HepG2 (cell line): ENCODE measurements at regions not wholly inside any gene's neighbourhood (a gene's known extent, or its start where the extent isn't known, plus 50 kb on each side); places are given as distances from the start of the nearest gene placed in this dataset.

Experiments used
- ATAC-seq: fragments of 200-7000 bp; cut with Tn5 transposase; 3 replicates; pipeline ENCODE4 v1.9.1; 2020; ENCODE audit warnings: mild to moderate bottlenecking, moderate library complexity
- BruUV-seq: library from RNA; stranded (reverse); fragments of 400-500 nt; replicated peaks from 2 replicates; lab custom pipeline; 2021; lab: Mats Ljungman, UMichigan
- CTCF ChIA-PET: fragments of 300-600 bp; formaldehyde crosslinking; extraction: SDS; loops from one replicate; lab custom pipeline; 2021; ENCODE audit warnings: low total read pairs, inconsistent platforms, low intra/inter-chr PET ratio; lab: Yijun Ruan, JAX
- POLR2A ChIA-PET: fragments of 350-600 bp; sonication (Branson Sonifier 250); formaldehyde crosslinking; loops from one replicate; lab custom pipeline; 2020; ENCODE audit warnings: antibody characterized with exemption, inconsistent platforms; lab: Yijun Ruan, JAX
- DNase-seq: peaks from one replicate; pipeline ENCODE4 v3.0.0-alpha.2; 2015; ENCODE audit warnings: low spot score
- FAIRE-seq: peaks from 3 replicates; lab custom pipeline; 2011; peaks lifted over from hg19 to GRCh38; lab: Jason Lieb, UNC
- H2AFZ ChIP-seq: one replicate; pipeline ENCODE4 v1.6.1; 2011; ENCODE audit warnings: low read length, inconsistent platforms
- H3K27ac ChIP-seq: fragments of 300-600 bp; 3 replicates; pipeline ENCODE4 v1.8.0; 2011; ENCODE audit warnings: mixed run types, mild to moderate bottlenecking, mixed read lengths, low read length, inconsistent platforms; ENCODE audit not compliant: insufficient read depth; ENCODE audit errors: extremely low read length
- H3K27me3 ChIP-seq, 2 experiments: fragments of 200-600 bp in 1 of 2; 2 replicates in 1 of 2; 3 replicates in 1 of 2; pipeline versions ENCODE4 v1.6.0 to v1.8.0; 2011; ENCODE audit warnings: low read length in 2 of 2, mild to moderate bottlenecking in 2 of 2, moderate library complexity in 2 of 2, inconsistent platforms in 1 of 2; ENCODE audit not compliant: insufficient read depth in 2 of 2, control insufficient read depth in 1 of 2
- H3K36me3 ChIP-seq, 2 experiments: fragments of 200-600 bp in 1 of 2; replicated peaks in 1 of 2; 2 replicates in 1 of 2; 3 replicates in 1 of 2; pipeline versions ENCODE4 v1.5.1 to v1.8.0; 2011; ENCODE audit warnings: low read length in 2 of 2, inconsistent platforms in 1 of 2; ENCODE audit not compliant: insufficient read depth in 2 of 2, control insufficient read depth in 1 of 2
- H3K4me1 ChIP-seq: 2 replicates; pipeline ENCODE4 v1.5.1; 2012; ENCODE audit warnings: low read length, inconsistent platforms; ENCODE audit not compliant: insufficient read depth
- H3K4me2 ChIP-seq: 2 replicates; pipeline ENCODE4 v1.6.0; 2011; ENCODE audit warnings: low read depth, low read length, inconsistent platforms
- H3K4me3 ChIP-seq, 3 experiments: fragments of 200-600 bp in 1 of 3; sonication (generic), shearing (Covaris generic) in 1 of 3; replicated peaks in 1 of 3; 2 replicates each; pipeline ENCODE4 v1.5.1; 2011 to 2016; ENCODE audit warnings: low read length in 3 of 3, inconsistent platforms in 2 of 3, low read depth in 2 of 3, mild to moderate bottlenecking in 2 of 3, control low read depth in 1 of 3, mixed read lengths in 1 of 3; ENCODE audit not compliant: insufficient read depth in 1 of 3
- H3K79me2 ChIP-seq: one replicate; pipeline ENCODE4 v1.6.1; 2011; ENCODE audit warnings: low read length, inconsistent platforms; ENCODE audit not compliant: insufficient read depth
- H3K9ac ChIP-seq: 2 replicates; pipeline ENCODE4 v1.6.0; 2011; ENCODE audit warnings: mild to moderate bottlenecking, low read depth, low read length, inconsistent platforms; ENCODE audit not compliant: insufficient read depth
- H3K9me3 ChIP-seq: 2 replicates; pipeline ENCODE4 v1.5.1; 2012; ENCODE audit warnings: mild to moderate bottlenecking, low read length
- H4K20me1 ChIP-seq: 2 replicates; pipeline ENCODE4 v1.6.0; 2011; ENCODE audit warnings: inconsistent platforms, mild to moderate bottlenecking, low read length, moderate library complexity; ENCODE audit not compliant: insufficient read depth
- CBX2 ChIP-seq, 2 experiments: fragments of 200-600 bp in 1 of 2; sonication (generic); formaldehyde crosslinking in 1 of 2; IDR thresholded peaks; 2 replicates each; pipeline versions ENCODE4 v1.7.0 to v1.8.1; 2018 to 2022; ENCODE audit warnings: low read depth in 2 of 2, low read length in 1 of 2, mild to moderate bottlenecking in 1 of 2, missing genetic modification reagents in 1 of 2
- DPF2 ChIP-seq: sonication (generic); formaldehyde crosslinking; IDR thresholded peaks from 2 replicates; pipeline ENCODE4 v1.4.0; 2020; ENCODE audit warnings: mild to moderate bottlenecking, low read depth, missing genetic modification reagents, borderline replicate concordance
- HNRNPUL1 ChIP-seq: fragments of 200-400 bp; formaldehyde crosslinking; IDR thresholded peaks from 2 replicates; pipeline ENCODE4 v1.6.1; 2017; ENCODE audit warnings: low read depth, mild to moderate bottlenecking, low read length, moderate library complexity
- MNT ChIP-seq: fragments of 450-650 bp; IDR thresholded peaks from 2 replicates; pipeline ENCODE4 v1.6.1; 2016
- SOX5 ChIP-seq: IDR thresholded peaks from 2 replicates; pipeline ENCODE4 v1.6.1; 2016; ENCODE audit warnings: borderline replicate concordance
- ZBTB49 ChIP-seq: sonication (generic); formaldehyde crosslinking; IDR thresholded peaks from 2 replicates; pipeline ENCODE4 v1.4.0; 2020; ENCODE audit warnings: missing genetic modification reagents, borderline replicate concordance
- ZBTB7A ChIP-seq: sonication (generic); formaldehyde crosslinking; IDR thresholded peaks from 2 replicates; pipeline ENCODE4 v1.8.0; 2022; ENCODE audit warnings: mild to moderate bottlenecking, missing genetic modification reagents
- ZMAT5 ChIP-seq: sonication (generic); formaldehyde crosslinking; IDR thresholded peaks from 2 replicates; pipeline ENCODE4 v1.5.0; 2020; ENCODE audit warnings: mild to moderate bottlenecking, low read depth, missing genetic modification reagents, borderline replicate concordance
- ZNF503 ChIP-seq: sonication (generic); formaldehyde crosslinking; IDR thresholded peaks from 2 replicates; pipeline ENCODE4 v1.4.0; 2020; ENCODE audit warnings: missing genetic modification reagents
- ZNF543 ChIP-seq: sonication (generic); formaldehyde crosslinking; IDR thresholded peaks from 2 replicates; pipeline ENCODE4 v1.4.0; 2020; ENCODE audit warnings: mild to moderate bottlenecking, missing genetic modification reagents
- ZNF547 ChIP-seq: sonication (generic); formaldehyde crosslinking; IDR thresholded peaks from 2 replicates; pipeline ENCODE4 v1.5.1; 2020; ENCODE audit warnings: mild to moderate bottlenecking, missing genetic modification reagents
- WGBS: methylation state at CpG from one replicate; pipeline ENCODE4 v1.1.6; 2017; ENCODE audit warnings: low lambda C conversion rate; 5-methylcytosine and 5-hydroxymethylcytosine counted together
- in situ Hi-C: cut with HindIII; loops from 2 replicates; pipeline ENCODE4 v1.10.0; 2017; ENCODE audit warnings: low pct_unique_long_range_greater_than_20kb; ENCODE audit not compliant: extremely low pct_ligation_motif_present
- intact Hi-C: fragments of 100-400 bp; cut with micrococcal nuclease; formaldehyde crosslinking; loops from one replicate; pipeline ENCODE4 v1.10.0; 2022; ENCODE audit not compliant: unreplicated experiment

GRCh38 chr3:127518456-127519081 is 72.0 kb downstream of the TPRA1 start:
- POLR2A ChIA-PET = no interaction called here
- no TSS peak for BruUV-seq
- Histone ChIP-seq H3K36me3 (no peaks in the 10 kb centered on the region), H3K9me3 (no peaks in the 10 kb centered on the region), H2AFZ (no peak overlapping the region), H3K27ac (no peak overlapping the region), H4K20me1 (no peaks in the 10 kb centered on the region), H3K9ac (no peak overlapping the region), H3K79me2 (no peaks in the 10 kb centered on the region), H3K4me2 (no peak overlapping the region), H3K4me3 (no peak overlapping the region), H3K4me1 (no peaks in the 10 kb centered on the region), H3K27me3 (peaks cover 2 to 8% of the 10 kb centered on the region in 2 experiments; a peak in 4 of 5 replicates)
- in situ Hi-C loops (no loop called here), intact Hi-C loops (no loop called here)
- ATAC-seq (no peak), FAIRE-seq (no peak), DNase-seq (no peak)
- WGBS = 13% methylated on average over 4 of the region's 4 CpGs
- TF ChIP-seq ZMAT5 (CRISPR knock-in tag) = no peak
- TF ChIP-seq MNT = peak; percentile 70; the same call in 1 of the 2 replicates
- CTCF ChIA-PET = no interaction called here

- H3K36me3 ChIP-seq = no peaks in the 10 kb centered on the region
- no peaks in the 10 kb centered on the region for H3K9me3 ChIP-seq
- no peaks in the 10 kb centered on the region for H3K4me1 ChIP-seq
- in situ Hi-C loops (no loop called here), intact Hi-C loops (no loop called here)
- no peaks in the 10 kb centered on the region; a peak in 1 of 5 replicates for H3K27me3 ChIP-seq
- POLR2A ChIA-PET = no interaction called here
- no peak for ATAC-seq
- no peaks in the 10 kb centered on the region for H3K79me2 ChIP-seq
- H3K4me3 ChIP-seq = no peak overlapping the region
- H4K20me1 ChIP-seq = no peaks in the 10 kb centered on the region
- CTCF ChIA-PET = no interaction called here
- WGBS = 45% methylated on average over 3 of the region's 3 CpGs
- DNase-seq = no peak
- H3K9ac ChIP-seq = no peak overlapping the region
- FAIRE-seq = no peak
- no peak overlapping the region for H3K4me2 ChIP-seq
- H3K27ac ChIP-seq = no peak overlapping the region
- BruUV-seq = no TSS peak
- H2AFZ ChIP-seq = no peak overlapping the region
- TF ChIP-seq ZNF503 (CRISPR knock-in tag) = no peak
- no peak for TF ChIP-seq ZBTB49
- TF ChIP-seq ZNF547 (CRISPR knock-in tag) = no peak
- TF ChIP-seq ZNF543 = no peak
- TF ChIP-seq ZBTB7A (CRISPR knock-in tag) = no peak
- no peak for TF ChIP-seq DPF2 (CRISPR knock-in tag)
- no peak for TF ChIP-seq SOX5 (CRISPR knock-in tag)
- no peak for TF ChIP-seq HNRNPUL1
- TF ChIP-seq CBX2 (IDR thresholded peaks at IDR 0.05; ENCODE audit: low read depth, low read length) = no peak
- no peak for TF ChIP-seq CBX2 (CRISPR knock-in tag; IDR thresholded peaks at IDR 0.05; ENCODE audit: low read depth)
These were observed 78.3 kb downstream of the TPRA1 start for GRCh38 chr3:127512256-127512655.
